SK-N-SH (cell line): ENCODE measurements at regions not wholly inside any gene's neighbourhood (a gene's known extent, or its start where the extent isn't known, plus 50 kb on each side); places are given as distances from the start of the nearest gene placed in this dataset.

Source experiments
- CTCF ChIP-seq: fragments of 200-600 bp; sonication (generic); IDR thresholded peaks from 2 replicates; pipeline ENCODE4 v1.6.1; 2017; ENCODE audit warnings: antibody characterized with exemption, mild to moderate bottlenecking, moderate library complexity
- NFIC ChIP-seq: IDR thresholded peaks from 2 replicates; pipeline ENCODE4 v1.4.0; 2012; ENCODE audit warnings: borderline replicate concordance
- RCOR1 ChIP-seq: fragments of 150-350 bp; IDR thresholded peaks from 2 replicates; pipeline ENCODE4 v1.6.1; 2017; ENCODE audit warnings: antibody characterized with exemption, low read length
- REST ChIP-seq: IDR thresholded peaks from 2 replicates; pipeline ENCODE4 v1.6.1; 2012; ENCODE audit warnings: mild to moderate bottlenecking, low read depth, low read length, moderate library complexity
- SMC3 ChIP-seq: IDR thresholded peaks from 2 replicates; pipeline ENCODE4 v1.6.1; 2012; ENCODE audit warnings: low read depth, low read length, improper control_type of control experiment
- TAF1 ChIP-seq: IDR thresholded peaks from 2 replicates; pipeline ENCODE4 v1.6.1; 2012; ENCODE audit warnings: low read depth, mild to moderate bottlenecking, low read length, moderate library complexity, borderline replicate concordance
- TEAD4 ChIP-seq: IDR thresholded peaks from 2 replicates; pipeline ENCODE4 v1.4.0; 2012; ENCODE audit warnings: mild to moderate bottlenecking, borderline replicate concordance; ENCODE audit not compliant: insufficient read depth
- ZBTB33 ChIP-seq: IDR thresholded peaks from 2 replicates; pipeline ENCODE4 v1.4.0; 2012; ENCODE audit warnings: low read depth, borderline replicate concordance

GRCh38 chr10:92761571-92761970 lies 71.8 kb downstream of the HHEX start:
- no peak for TF ChIP-seq CTCF
- TF ChIP-seq SMC3: no peak
- TF ChIP-seq TAF1: no peak
- TF ChIP-seq RCOR1: no peak
- TF ChIP-seq TEAD4: no peak
- no peak for TF ChIP-seq REST
- no peak for TF ChIP-seq ZBTB33
- TF ChIP-seq NFIC: no peak
